GM18498 (cell line): ENCODE measurements at regions not wholly inside any gene's neighbourhood (a gene's known extent, or its start where the extent isn't known, plus 50 kb on each side); places are given as distances from the start of the nearest gene placed in this dataset.

Source experiments
- ATAC-seq: cut with Tn5 transposase; IDR thresholded peaks from one replicate; pipeline ENCODE4 v1.9.1; 2021; ENCODE audit warnings: mild to moderate bottlenecking, moderate library complexity; ENCODE audit not compliant: unreplicated experiment

GRCh38 chr6:23002044-23002619, 432.8 kb downstream of the HDGFL1 start:
- no peak for ATAC-seq

GRCh38 chr6:23003671-23004467, 434.5 kb downstream of the HDGFL1 start:
- ATAC-seq = no peak

- ATAC-seq = no peak
Measured at GRCh38 chr6:23006656-23007055, 437.3 kb downstream of the HDGFL1 start.

- ATAC-seq = no peak
Measured at GRCh38 chr6:23011615-23012014, 442.2 kb downstream of the HDGFL1 start.

GRCh38 chr6:23013776-23014175, 444.4 kb downstream of the HDGFL1 start:
- no peak for ATAC-seq

- no peak for ATAC-seq
Measured at GRCh38 chr6:23016696-23017095, 447.3 kb downstream of the HDGFL1 start.

GRCh38 chr6:23021487-23021886, 452.1 kb downstream of the HDGFL1 start:
- no peak for ATAC-seq

GRCh38 chr6:23027281-23027680, 457.9 kb downstream of the HDGFL1 start:
- no peak for ATAC-seq

- no peak for ATAC-seq
Measured at GRCh38 chr6:23031986-23032385, 462.6 kb downstream of the HDGFL1 start.

- ATAC-seq = no peak
Measured at GRCh38 chr6:23034926-23035325, 465.6 kb downstream of the HDGFL1 start.

- ATAC-seq = no peak
Measured at GRCh38 chr6:23036406-23036983, 467.1 kb downstream of the HDGFL1 start.

GRCh38 chr6:23040899-23041298, 471.5 kb downstream of the HDGFL1 start:
- no peak for ATAC-seq

- no peak for ATAC-seq
Measured at GRCh38 chr6:23045280-23045679, 475.9 kb downstream of the HDGFL1 start.

GRCh38 chr6:23055523-23055922, 486.2 kb downstream of the HDGFL1 start:
- no peak for ATAC-seq

- ATAC-seq = no peak
Measured at GRCh38 chr6:23073821-23074220, 504.5 kb downstream of the HDGFL1 start.

- ATAC-seq = no peak
Measured at GRCh38 chr6:23077772-23078171, 508.4 kb downstream of the HDGFL1 start.

GRCh38 chr6:23081701-23082100, 512.3 kb downstream of the HDGFL1 start:
- no peak for ATAC-seq

- no peak for ATAC-seq
Measured at GRCh38 chr6:23086100-23086499, 516.7 kb downstream of the HDGFL1 start.

GRCh38 chr6:23087471-23087870, 518.1 kb downstream of the HDGFL1 start:
- ATAC-seq = no peak

- no peak for ATAC-seq
Measured at GRCh38 chr6:23088761-23089160, 519.4 kb downstream of the HDGFL1 start.

- ATAC-seq = no peak
Measured at GRCh38 chr6:23089981-23090380, 520.6 kb downstream of the HDGFL1 start.

- no peak for ATAC-seq
Measured at GRCh38 chr6:23091795-23092194, 522.4 kb downstream of the HDGFL1 start.
